Fibroblast of peridontal ligament (primary cell): ENCODE measurements at regions not wholly inside any gene's neighbourhood (a gene's known extent, or its start where the extent isn't known, plus 50 kb on each side); places are given as distances from the start of the nearest gene placed in this dataset.
"Not testable (repeated sequence)": the region's sequence is repeated elsewhere in the genome, so short reads cannot be mapped to it uniquely, and the experiment has no call there.

Experiments
- DNase-seq: peaks from one replicate; pipeline ENCODE4 v3.0.0-alpha.2; 2010; ENCODE audit errors: extremely low read depth

DNA sequence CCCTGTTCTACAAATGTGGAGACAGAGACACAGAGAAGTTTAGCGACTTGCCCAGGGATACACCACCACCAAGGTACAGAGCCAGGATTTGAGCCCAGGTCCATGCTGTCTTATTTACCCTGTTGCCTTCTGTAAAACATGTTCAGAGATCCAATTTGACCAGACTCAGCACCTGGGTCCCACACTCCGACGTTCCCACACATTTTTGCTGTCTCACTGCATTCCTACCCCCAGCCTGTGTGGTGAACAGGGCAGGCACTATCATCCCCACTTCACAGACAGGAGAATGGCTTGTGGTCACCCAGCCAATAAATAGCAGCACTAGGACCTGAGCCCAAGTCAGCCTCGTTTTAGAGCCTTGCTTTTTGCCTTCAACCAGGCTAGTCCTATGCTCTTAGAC is 102.8 kb downstream of the PJA1 start:
- DNase-seq, result no peak

DNA sequence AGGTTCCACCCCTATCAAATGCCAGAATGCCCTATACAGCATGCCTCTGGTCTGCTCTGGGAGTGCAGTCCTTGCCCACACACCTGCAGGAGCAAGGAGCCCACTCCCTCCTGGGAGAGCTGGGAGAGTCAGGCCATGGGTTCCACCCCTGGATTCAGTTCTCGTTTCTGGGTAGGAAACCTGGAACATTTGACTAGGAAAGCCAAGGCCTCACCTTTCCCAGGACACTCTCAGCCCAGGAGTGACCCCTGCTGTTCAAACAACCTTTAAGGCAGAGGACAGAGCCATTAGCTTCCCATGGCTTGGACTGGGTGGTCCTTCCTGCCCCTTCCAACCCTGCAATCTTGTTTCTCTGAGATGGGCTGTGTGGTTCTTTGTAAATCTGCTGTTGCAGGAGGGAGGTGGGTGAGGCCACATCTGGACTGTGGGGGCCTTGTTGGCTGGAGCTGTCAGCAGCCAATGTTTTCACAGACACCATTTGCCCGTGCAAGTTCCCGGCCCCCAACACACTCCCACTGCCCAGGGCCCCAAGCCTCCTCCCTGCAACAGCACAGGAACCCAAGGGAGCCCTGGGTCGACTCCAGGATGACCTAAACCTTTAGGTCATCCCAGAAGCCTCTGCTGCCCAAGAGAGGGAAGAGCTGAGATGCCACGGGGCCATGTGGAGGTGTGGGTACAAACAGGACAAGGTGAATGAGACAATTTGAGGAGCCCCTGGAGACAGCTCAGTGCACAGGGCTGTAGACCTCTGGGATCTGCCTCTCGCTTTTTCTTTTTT is 104.4 kb downstream of the PJA1 start:
- DNase-seq, result peak; percentile 38

DNA sequence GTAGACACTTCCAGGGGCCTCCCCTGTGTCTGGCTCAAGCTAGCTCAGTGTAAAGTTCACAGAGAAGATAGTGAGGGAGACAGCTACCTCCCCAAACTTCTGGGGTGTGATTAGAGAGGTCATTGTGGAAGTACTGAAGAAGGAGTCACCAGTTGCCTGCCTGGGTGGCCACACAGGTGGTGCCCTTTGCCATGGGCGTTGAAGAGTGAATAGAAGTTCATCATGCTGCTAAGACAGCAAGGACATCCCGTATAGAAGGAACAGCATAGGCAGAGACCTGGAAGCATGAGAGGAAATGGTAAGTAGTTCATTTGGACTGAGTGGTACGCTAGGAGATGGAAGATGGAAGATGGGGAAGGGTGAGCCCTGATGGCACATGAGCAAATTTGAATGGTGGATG is 110.1 kb downstream of the PJA1 start:
- DNase-seq, result no peak

DNA sequence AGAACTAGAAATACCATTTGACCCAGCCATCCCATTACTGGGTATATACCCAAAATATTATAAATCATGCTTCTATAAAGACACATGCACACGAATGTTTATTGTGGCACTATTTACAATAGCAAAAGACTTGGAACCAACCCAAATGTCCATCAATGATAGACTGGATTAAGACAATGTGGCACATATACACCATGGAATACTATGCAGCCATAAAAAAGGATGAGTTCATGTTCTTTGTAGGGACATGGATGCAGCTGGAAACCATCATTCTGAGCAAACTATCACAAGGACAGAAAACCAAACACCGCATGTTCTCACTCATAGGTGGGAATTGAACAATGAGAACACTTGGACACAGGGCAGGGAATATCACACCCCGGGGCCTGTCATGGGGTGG is 110.8 kb downstream of the PJA1 start:
- not testable (repeated sequence) for DNase-seq

DNA sequence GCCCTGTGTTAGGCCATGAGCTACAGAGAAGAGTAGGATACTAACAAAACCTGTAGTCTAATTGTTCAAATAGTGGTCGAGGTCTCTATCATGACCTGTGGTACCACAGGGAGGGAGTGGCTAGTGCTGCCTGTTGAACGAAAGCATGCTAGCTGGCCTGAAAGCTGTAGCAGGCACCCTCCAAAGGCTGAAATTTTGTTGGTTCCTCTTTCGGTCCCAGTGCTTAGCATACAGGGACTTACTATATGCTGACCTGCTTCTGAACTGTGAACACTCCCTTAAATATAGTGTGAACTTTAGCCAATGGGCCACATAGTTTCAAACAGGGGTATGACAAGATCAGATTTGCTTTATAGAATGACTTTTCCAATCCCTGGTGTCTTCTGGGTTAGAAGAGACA is 113.4 kb downstream of the PJA1 start:
- no peak for DNase-seq

DNA sequence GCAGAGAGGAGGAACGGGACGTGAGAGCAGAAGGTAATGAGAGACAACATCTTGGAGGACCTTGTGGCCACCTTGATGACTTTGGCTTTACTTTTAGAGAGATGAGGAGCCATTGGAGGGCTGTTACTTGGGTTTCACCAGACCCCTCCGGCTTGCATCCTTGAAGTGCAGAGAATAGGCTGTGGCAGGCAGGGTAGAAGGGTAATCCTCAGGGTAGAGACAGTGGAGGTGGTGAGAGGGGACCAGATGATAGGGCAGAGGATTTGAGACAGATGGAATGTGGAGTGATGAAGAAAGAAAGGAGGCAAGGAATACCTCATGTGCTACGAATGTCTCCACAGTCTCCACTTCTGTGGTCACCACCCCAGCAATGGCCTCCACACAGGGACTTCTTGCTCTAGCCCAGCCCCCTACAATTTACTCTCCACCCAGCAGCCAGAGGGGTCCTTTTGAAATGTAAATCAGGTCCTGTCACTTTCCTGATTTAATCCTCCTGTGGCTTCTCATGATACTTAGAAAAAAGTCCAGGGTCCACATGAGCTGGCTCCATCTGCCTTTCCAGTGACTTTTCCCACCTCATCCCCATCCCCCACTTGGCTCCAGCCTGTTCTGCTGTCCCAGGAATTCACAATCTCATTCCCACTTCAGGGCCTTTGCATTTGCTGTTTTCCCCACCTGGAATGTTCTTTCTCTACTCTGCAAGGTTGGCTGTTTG is 115.0 kb downstream of the PJA1 start:
- DNase-seq, result no peak

DNA sequence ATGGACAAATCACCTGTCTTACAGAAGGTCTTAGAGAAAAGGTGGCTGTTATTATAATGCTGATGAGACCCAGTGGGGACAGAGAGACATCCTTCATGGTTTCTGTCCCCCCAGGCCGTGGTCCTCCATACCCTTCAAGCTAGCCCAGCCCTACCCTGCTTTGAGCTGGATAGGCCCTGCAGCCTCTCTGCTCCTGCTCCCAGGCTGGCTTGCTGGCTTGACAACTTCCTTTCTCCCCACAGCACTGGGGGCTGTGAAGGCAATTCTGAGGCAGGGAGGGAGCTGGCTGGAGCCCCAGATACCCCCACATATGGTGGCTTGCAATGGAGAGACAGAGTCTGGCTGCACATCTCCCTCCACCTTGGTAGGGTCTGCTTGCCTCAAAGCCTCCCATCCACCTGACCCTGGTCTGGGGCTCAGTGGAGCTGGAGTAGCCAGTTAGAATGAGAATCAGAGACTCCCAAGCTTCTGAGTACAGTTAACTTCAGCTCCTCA is 118.2 kb downstream of the PJA1 start:
- no peak for DNase-seq

DNA sequence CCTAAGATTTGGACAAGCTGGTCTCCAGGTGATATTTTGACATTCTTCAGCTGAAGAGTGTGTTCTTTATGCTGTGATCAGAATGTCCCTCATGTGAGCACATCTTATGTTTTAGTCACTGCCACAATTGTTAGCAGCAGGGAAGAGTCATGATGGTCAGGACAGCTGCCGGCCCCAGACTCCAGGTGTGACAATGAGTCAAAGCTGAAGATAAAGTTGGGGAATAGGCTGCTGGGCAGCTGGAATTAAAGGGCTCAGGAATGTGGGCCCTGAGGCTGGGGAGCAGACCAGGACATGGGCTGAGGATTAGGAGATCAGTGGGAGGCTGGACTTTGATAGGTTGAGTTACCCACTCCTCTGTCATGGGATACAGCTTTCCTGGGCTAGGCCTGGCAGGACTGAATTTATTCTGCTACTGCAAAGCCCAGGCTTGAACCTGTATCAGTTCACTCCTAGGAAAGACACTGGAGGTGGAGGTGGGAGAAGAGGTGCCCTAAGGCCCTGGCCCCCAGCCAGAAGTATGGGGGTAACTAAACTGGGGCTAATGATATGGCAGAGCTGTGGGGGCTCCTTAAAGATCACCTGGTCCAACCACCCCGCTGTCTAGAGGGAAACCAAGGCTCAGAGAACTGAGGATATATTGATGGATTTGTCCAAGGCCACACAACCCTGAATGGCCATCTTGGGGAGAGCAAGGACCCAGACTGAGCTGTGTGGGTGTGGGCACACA is 119.5 kb downstream of the PJA1 start:
- no peak for DNase-seq

DNA sequence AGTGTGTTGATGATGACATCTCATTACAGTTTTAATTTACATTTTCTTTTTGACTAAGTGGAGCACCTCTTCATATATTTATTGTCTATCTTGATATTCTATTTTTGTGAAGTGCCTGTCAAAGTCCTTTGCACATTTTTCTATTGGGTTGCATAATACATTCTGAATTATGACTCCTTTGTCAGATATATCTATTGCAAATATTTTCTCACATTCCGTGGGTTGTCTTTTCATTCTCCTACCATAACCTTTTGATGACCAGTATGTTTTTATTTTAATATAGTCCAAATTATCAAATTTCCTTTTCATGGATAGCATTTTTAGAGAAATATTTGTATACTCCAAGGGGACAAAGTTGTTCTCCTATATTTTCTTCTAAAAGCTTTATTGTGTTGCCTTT is 126.4 kb downstream of the PJA1 start:
- no peak for DNase-seq

DNA sequence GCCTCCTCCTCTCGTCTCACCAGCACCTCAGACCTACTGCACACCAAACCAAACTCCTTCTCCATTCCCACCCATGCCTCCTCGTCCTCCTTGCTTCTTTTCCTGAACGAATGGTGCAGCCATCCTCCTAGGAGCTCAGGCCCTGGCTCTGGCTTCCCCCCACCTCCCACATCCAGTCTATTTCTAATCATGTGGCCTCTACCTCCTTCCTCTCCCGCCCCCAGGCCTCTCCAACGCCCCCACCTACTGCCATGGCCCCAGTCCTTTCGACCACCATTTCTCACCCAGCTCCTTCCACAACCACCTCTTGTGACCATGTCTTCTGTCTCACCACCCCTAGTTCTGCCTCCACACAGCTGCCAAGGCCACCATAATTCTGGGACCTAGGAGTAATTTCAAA is 127.1 kb downstream of the PJA1 start:
- DNase-seq, result no peak

DNA sequence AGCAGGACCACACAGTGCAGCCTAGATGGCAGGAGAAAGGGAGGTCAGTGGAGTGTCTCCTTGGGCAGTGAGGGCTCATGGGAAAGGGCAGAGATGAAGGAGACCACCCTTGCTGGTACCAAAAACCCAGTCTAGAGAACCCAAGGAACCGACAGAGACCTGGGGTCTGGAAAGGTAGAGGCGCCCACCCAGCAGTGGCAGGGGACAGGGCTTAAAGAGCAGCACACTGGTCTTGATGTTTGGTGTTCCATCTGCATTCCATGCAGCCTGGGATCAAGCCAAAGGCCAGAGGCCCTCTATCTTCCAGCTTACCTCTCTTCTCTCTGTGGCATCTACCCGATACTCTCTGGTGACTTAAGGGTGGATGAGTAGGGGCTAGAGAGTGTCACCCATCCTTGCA is 127.5 kb downstream of the PJA1 start:
- DNase-seq, result no peak

DNA sequence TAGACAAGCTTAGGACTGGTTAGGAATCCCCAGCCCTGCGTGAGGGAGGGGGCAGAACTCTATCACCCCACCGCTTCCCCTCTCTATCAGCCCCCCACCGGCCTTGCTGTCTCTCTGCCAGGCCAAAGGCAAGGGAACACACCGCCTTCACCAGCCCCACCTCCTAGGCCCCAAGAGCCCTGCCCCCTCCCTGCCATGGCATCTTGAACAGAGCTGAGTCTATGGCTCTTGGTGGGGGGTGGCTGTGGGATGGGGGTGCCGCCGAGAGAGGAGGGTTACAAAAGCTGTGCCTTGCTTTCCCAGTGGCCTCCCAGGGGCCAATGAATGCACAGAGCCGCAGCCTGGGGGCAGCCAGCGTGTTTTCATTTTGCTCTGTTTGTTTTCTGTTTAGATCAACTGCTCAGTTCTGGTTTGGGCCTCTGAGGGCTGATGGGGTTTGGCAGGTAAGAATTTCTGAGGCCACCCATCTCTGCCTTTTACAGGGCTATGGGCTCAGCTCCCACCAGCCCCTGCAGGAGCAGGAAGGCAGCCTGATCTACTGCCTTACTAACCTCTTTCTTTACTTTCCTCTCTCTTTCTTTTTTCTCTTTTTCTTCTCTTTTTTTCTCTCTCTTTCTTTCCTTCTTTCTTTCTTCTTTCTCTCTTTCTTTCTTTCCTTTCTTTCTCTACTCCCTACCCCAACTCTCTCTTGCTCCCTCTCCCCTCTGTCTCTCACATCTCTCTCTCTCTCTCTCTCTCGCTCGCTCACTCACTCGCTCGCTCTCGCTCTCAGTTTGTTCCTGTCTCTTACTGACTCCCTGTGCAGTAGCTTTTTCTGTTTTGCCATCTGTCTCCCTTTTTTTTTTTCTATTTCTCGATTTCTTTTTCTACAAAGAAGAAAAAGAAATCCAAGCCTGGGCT is 128.3 kb downstream of the PJA1 start:
- no peak for DNase-seq

DNA sequence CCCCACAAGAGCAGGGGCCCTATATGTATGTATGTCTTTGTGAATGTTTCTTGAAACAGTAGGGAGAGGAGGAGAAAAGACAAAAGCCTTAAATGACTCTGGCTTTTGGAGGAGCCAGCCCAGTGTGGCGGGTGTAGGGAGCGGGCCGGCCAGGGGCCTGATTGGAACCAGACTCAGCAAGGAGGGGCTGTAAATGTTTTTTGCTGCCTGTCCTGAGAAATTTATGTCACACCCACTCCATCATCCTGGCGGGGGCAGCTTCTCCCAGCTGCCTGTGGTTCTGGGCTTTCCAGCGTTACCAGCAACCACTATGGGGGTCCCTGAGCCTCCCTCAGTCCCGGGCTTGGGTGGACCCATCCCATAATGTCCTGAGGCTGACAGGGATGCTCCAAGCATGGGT is 130.8 kb downstream of the PJA1 start:
- DNase-seq, result no peak

DNA sequence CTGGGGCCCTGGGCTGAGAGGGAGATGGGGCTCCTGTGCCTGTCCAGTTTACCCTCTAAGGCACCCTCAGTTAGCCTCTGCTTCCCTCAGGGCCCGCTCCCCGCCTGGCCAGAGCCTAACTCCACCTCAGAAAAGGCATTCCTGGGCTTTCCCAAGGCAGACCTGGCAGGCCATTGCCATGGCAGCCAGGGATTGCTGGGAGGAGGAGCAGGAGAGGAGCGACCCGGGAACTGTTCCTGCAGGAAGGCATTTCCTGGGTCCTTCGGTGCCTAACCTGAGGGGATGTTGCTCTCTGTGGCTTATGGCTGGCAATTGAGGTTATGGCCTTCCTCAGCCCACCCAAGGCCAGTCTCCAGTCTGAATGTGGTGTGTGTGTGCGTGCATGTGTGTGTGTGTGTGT is 131.3 kb downstream of the PJA1 start:
- no peak for DNase-seq

DNA sequence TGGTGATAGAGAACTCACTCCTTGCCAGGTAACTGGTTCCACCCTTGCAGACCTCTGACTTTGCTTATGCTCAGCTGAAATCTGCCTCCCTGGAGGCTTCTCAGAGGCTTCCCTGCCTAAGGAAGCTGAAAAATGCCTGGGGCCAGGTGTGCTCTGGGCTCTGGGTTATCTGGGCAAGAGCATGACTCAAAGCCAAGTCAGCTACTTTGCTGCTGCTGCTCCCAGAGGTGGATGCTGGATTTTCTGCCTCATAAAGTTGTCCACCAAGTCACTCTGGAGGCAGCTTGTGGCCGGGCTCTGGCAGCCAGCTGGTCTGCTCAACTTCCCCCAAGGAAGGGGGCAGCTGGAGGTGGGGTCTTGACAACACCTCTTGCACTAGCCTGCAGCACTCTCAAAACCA is 132.7 kb downstream of the PJA1 start:
- DNase-seq, result no peak

DNA sequence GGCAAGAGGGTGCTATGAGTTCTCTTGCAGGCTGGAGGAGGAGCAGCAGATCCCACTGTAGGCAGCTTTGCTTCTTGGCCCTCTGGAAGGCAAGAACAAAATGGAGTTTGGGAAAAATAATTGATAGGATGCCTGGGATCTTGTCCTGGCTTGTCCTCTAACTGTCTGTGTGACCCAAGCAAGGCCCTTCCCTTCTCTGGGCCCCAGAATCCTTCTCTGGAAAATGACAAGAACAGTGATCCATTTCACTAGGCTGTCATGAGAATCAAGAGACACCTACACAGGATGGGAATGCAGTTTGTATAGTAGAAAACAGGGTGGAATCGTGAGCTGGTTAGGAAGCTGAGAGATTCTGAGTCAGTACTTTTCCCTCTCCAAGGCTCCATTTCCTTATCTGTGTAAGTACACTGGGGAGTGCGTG is 133.3 kb downstream of the PJA1 start:
- DNase-seq, result no peak

DNA sequence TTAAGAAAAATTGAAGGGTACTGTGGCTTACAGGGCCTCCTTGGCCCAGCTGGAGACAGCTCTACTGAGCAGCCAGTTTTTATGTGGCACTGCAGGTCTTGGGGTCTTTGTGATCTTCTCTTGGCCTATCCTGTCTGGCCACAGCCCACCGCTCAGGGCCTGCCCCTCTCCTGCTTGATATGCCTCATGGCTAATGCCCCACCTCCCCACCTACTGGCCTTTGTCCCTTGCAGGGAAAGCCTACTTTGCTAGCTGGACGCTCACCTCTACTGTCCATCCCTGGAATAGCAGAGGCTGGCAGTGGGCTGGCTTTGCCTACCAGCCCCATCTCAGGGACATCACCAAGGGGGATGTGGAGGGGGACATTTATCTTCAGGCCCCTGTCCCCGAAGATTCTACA is 134.1 kb downstream of the PJA1 start:
- no peak for DNase-seq

DNA sequence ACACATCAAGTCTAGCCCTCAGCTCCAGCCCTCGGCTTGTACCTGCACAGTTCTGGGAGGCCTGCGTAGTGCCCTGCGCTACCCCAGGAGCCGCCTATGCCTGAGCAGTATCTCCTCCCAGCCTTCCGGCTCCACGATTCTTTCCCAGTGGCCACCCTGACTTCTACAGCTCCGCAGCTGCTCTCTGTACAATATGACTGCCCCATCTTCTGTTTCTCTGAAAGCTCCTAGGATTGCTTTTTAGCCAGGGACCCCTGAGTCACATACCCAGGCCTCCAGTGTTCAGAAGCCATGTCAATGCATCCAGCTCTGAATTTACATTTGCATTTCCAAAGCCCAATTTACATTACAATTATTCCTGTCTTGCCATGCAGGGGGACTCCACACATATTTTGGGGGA is 135.5 kb downstream of the PJA1 start:
- DNase-seq, result no peak

DNA sequence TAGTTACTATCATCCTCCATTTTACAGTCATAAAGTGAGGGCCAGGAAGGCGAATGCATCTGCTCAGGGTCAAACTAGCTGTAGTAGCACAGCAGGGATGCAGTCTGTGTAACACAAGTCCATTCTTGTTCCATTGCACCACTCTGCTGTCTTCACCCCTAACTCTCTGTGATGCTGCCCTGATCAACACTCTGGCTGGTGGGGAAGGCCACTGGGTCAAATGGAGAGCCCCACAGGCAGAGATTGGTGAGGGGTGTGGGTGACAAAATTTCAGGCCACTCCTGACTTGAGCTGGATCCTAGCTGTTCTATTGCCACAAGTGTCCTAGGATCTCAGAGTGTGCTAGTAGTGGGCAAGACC is 136.5 kb downstream of the PJA1 start:
- no peak for DNase-seq

DNA sequence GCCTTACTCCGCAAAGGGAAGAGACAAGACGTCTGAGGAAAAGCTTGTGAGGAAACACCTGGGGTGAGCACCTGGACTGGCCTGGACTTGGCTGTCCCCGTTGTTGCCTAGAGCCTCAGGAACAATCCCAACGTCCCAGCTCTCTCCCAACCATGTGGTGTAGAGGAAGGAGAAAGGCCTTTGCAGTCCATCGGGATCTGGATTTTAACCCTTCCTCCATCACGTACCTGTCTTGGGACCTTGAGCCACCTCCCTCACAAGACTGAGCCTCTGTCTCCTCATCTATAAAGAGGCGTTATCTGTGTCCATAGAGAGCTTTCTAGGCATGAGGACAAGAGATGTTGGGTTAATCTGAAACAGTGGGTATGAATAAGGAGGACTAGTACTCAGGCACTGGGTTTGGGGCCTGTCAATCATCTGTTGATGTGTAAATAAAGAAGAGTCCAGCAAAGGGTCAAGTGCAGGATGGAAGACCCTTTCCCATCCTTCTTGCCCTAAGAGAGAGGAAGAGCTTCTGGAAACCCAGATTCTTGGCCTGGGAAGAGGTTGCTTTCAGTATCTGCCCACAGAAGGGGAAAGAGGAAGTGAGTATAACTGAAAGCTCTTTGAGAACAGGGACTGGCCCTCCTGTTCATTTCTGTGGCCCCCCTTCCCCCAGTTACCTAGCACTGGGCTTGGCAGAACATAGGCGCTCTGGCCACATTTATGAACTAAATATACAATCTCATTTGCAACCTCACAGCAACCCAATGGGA is 137.1 kb downstream of the PJA1 start:
- DNase-seq, result no peak
